Panc1 (cell line): ENCODE measurements at regions not wholly inside any gene's neighbourhood (a gene's known extent, or its start where the extent isn't known, plus 50 kb on each side); places are given as distances from the start of the nearest gene placed in this dataset.

Experiments
- ATAC-seq: fragments of 200-7000 bp; cut with Tn5 transposase; 2 replicates; pipeline ENCODE4 v1.9.1; 2020; ENCODE audit warnings: mild to moderate bottlenecking, moderate library complexity
- BruUV-seq: library from RNA; stranded (reverse); fragments of 400-500 nt; replicated peaks from 2 replicates; lab custom pipeline; 2021; lab: Mats Ljungman, UMichigan
- CTCF ChIA-PET: fragments of 300-600 bp; sonication (Branson Sonifier 250); formaldehyde crosslinking; loops from one replicate; lab custom pipeline; 2022; ENCODE audit warnings: antibody characterized with exemption; lab: Charles Lee
- POLR2A ChIA-PET: fragments of 300-600 bp; sonication (Branson Sonifier 250); formaldehyde crosslinking; loops from one replicate; lab custom pipeline; 2022; ENCODE audit warnings: antibody characterized with exemption; lab: Charles Lee
- DNase-seq: peaks from one replicate; pipeline ENCODE4 v3.0.0-alpha.2; 2010; ENCODE audit warnings: low read depth, low spot score
- H3K27ac ChIP-seq: 2 replicates; pipeline ENCODE4 v1.5.1; 2011; ENCODE audit warnings: mild to moderate bottlenecking, low read length, inconsistent platforms
- H3K27me3 ChIP-seq: fragments of 200-500 bp; sonication (Bioruptor generic); 2 replicates; pipeline ENCODE4 v1.6.0; 2014; ENCODE audit warnings: low read length, inconsistent platforms; ENCODE audit not compliant: control insufficient read depth, insufficient read depth
- H3K36me3 ChIP-seq: fragments of 200-500 bp; sonication (Bioruptor generic); 2 replicates; pipeline ENCODE4 v1.5.1; 2014; ENCODE audit warnings: inconsistent platforms, mild to moderate bottlenecking, low read length, moderate library complexity; ENCODE audit not compliant: control insufficient read depth, insufficient read depth
- H3K4me1 ChIP-seq: 2 replicates; pipeline ENCODE4 v1.5.1; 2011; ENCODE audit warnings: inconsistent platforms, mild to moderate bottlenecking, low read length, moderate library complexity; ENCODE audit not compliant: control insufficient read depth, insufficient read depth
- H3K4me3 ChIP-seq, 2 experiments: 2 replicates each; pipeline ENCODE4 v1.5.1; 2011 to 2012; ENCODE audit warnings: low read depth in 2 of 2, low read length in 2 of 2, mild to moderate bottlenecking in 2 of 2, inconsistent platforms in 1 of 2, moderate library complexity in 1 of 2
- H3K9me3 ChIP-seq: fragments of 200-500 bp; sonication (Bioruptor generic); 2 replicates; pipeline ENCODE4 v1.5.1; 2014; ENCODE audit warnings: low read depth, mild to moderate bottlenecking, inconsistent platforms, low read length, moderate library complexity; ENCODE audit not compliant: control insufficient read depth, insufficient read depth
- POLR2AphosphoS5 ChIP-seq: IDR thresholded peaks from 2 replicates; pipeline ENCODE4 v1.6.1; 2012; ENCODE audit warnings: mild to moderate bottlenecking, low read depth, low read length, moderate library complexity
- REST ChIP-seq, 2 experiments: IDR thresholded peaks; 2 replicates each; pipeline ENCODE4 v1.6.1; 2011 to 2012; ENCODE audit warnings: low read depth in 2 of 2, control low read depth in 1 of 2, low read length in 1 of 2, mild to moderate bottlenecking in 1 of 2, moderate library complexity in 1 of 2; ENCODE audit not compliant: insufficient read depth in 1 of 2
- SIN3A ChIP-seq: IDR thresholded peaks from 2 replicates; pipeline ENCODE4 v1.6.1; 2012; ENCODE audit warnings: low read depth, mild to moderate bottlenecking, low read length, moderate library complexity, borderline replicate concordance; ENCODE audit not compliant: insufficient read depth
- TCF7L2 ChIP-seq: IDR thresholded peaks from 2 replicates; pipeline ENCODE4 v1.6.1; 2011; ENCODE audit warnings: mild to moderate bottlenecking, low read depth, low read length, inconsistent platforms
- in situ Hi-C: cut with HindIII; loops from 2 replicates; pipeline ENCODE4 v1.10.0; 2016; ENCODE audit warnings: low sequenced_read_pairs, low pct_unique_long_range_greater_than_20kb
- intact Hi-C: fragments of 100-400 bp; cut with micrococcal nuclease; formaldehyde crosslinking; loops from one replicate; pipeline ENCODE4 v1.10.0; 2022; ENCODE audit not compliant: unreplicated experiment
- TF ChIP-seq, protein P1 (sequence below): fragments of 450-650 bp; IDR thresholded peaks from 2 replicates; pipeline ENCODE4 v1.5.1; 2017; ENCODE audit warnings: mild to moderate bottlenecking

DNA sequence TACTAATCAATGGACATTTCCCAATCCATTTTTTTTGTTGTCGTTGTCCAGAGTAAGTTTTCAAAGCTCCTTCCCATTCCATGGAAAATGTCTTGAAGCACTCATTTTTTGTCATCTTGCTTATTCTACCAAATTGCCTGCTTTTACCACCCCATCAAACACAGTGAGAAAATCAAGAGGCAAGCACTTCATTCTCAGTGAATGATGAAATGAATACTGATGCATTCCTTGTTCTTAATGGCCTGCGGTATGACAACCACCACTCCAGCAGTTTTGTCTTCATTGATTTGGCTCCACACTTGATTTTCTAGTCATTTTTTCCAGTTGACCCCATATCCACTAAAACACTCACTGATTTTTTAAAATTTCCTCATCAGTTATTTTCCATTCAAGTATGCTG, 193.5 kb upstream of the ANKH start:
- TF ChIP-seq, protein P1, sequence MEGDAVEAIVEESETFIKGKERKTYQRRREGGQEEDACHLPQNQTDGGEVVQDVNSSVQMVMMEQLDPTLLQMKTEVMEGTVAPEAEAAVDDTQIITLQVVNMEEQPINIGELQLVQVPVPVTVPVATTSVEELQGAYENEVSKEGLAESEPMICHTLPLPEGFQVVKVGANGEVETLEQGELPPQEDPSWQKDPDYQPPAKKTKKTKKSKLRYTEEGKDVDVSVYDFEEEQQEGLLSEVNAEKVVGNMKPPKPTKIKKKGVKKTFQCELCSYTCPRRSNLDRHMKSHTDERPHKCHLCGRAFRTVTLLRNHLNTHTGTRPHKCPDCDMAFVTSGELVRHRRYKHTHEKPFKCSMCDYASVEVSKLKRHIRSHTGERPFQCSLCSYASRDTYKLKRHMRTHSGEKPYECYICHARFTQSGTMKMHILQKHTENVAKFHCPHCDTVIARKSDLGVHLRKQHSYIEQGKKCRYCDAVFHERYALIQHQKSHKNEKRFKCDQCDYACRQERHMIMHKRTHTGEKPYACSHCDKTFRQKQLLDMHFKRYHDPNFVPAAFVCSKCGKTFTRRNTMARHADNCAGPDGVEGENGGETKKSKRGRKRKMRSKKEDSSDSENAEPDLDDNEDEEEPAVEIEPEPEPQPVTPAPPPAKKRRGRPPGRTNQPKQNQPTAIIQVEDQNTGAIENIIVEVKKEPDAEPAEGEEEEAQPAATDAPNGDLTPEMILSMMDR: no peak
- TF ChIP-seq TCF7L2: no peak
- no peak for TF ChIP-seq POLR2AphosphoS5
- TF ChIP-seq SIN3A: no peak
- TF ChIP-seq REST (IDR thresholded peaks at IDR 0.05; ENCODE audit: insufficient read depth in 1 of 2, low read depth in 2 of 2, low read length in 1 of 2): no peak

DNA sequence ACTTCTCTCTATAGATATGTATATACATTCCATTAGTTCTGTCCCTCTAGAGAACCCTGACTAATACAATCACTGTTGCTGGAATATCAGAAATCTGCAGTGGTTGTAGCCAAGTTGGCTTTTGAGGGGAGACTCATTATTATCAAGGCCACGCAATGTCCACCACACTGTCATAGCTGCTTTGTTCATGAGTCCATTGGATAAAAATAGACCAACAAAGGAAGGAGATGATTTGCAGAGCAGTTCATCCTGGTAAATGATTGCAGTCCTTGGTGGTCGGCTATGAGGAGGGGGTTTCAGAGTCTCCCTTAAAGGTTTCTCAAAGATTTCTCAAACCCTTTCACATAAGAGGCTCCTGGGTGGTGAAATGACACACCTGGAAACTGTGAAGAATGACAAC, 192.8 kb upstream of the ANKH start:
- intact Hi-C loops (no loop called here), in situ Hi-C loops (no loop called here)
- no TSS peak for BruUV-seq
- Histone ChIP-seq H3K27me3 (no peaks in the 10 kb centered on the region), H3K4me1 (no peaks in the 10 kb centered on the region), H3K4me3 (no peak overlapping the region), H3K36me3 (no peaks in the 10 kb centered on the region), H3K27ac (no peak overlapping the region), H3K9me3 (no peaks in the 10 kb centered on the region)
- TF ChIP-seq, protein P1: no peak
- TF ChIP-seq POLR2AphosphoS5 (no peak), REST (IDR thresholded peaks at IDR 0.05; ENCODE audit: insufficient read depth in 1 of 2, low read depth in 2 of 2, low read length in 1 of 2) (no peak), TCF7L2 (no peak), SIN3A (no peak)
- ChIA-PET CTCF (no interaction called here), POLR2A (no interaction called here)
- ATAC-seq (no peak), DNase-seq (no peak)

More for the DNA sequence above, 193.5 kb upstream of the ANKH start:
- Histone ChIP-seq H3K27me3 (no peaks in the 10 kb centered on the region), H3K4me3 (no peak overlapping the region), H3K27ac (no peak overlapping the region), H3K36me3 (no peaks in the 10 kb centered on the region), H3K4me1 (no peaks in the 10 kb centered on the region), H3K9me3 (no peaks in the 10 kb centered on the region)
- DNase-seq (no peak), ATAC-seq (no peak)
- intact Hi-C loops (no loop called here), in situ Hi-C loops (no loop called here)
- no TSS peak for BruUV-seq
- POLR2A ChIA-PET: no interaction called here
- CTCF ChIA-PET: no interaction called here
